Esophagus muscularis mucosa (tissue), 4 donors: ENCODE measurements at regions not wholly inside any gene's neighbourhood (a gene's known extent, or its start where the extent isn't known, plus 50 kb on each side); places are given as distances from the start of the nearest gene placed in this dataset.

Source experiments
- DNase-seq: peaks from one replicate; pipeline ENCODE4 v3.0.0-alpha.2; 2017; ENCODE audit errors: extremely low spot score
- H3K27ac ChIP-seq, 4 donors: fragments of 200-600 bp; sonication (generic); replicated peaks in 1 of 4; 1 replicate in 3 of 4; 2 replicates in 1 of 4; pipeline ENCODE4 v1.5.1; 2016 to 2019; ENCODE audit warnings: mild to moderate bottlenecking in 1 of 4
- H3K27me3 ChIP-seq, 4 donors: fragments of 200-600 bp; sonication (generic); one replicate each; pipeline versions ENCODE4 v1.5.1 to v1.6.0; 2016 to 2019
- H3K36me3 ChIP-seq, 4 donors: fragments of 200-600 bp; sonication (generic); one replicate each; pipeline ENCODE4 v1.5.1; 2016 to 2019
- H3K4me1 ChIP-seq, 4 donors: fragments of 200-600 bp; sonication (generic); one replicate each; pipeline ENCODE4 v1.5.1; 2016 to 2019
- H3K4me3 ChIP-seq, 4 donors: fragments of 200-600 bp; sonication (generic); 1 replicate in 2 of 4; 2 replicates in 2 of 4; pipeline ENCODE4 v1.5.1; 2016 to 2019; ENCODE audit warnings: mild to moderate bottlenecking in 4 of 4, moderate library complexity in 1 of 4
- H3K9me3 ChIP-seq, 4 donors: fragments of 200-600 bp; sonication (generic); 1 replicate in 3 of 4; 2 replicates in 1 of 4; pipeline ENCODE4 v1.5.1; 2016 to 2019
- CTCF ChIP-seq, 3 experiments: fragments of 200-600 bp in 2 of 3; fragments of 450-650 bp in 1 of 3; sonication (generic) in 2 of 3; IDR thresholded peaks; one replicate each; pipeline ENCODE4 v1.5.1; 2017 to 2019; ENCODE audit warnings: antibody characterized with exemption in 3 of 3, mild to moderate bottlenecking in 2 of 3, moderate library complexity in 1 of 3
- EP300 ChIP-seq: sonication (generic); formaldehyde crosslinking; IDR thresholded peaks from one replicate; pipeline ENCODE4 v1.6.1; 2017; ENCODE audit warnings: antibody characterized with exemption
- POLR2A ChIP-seq: fragments of 450-650 bp; IDR thresholded peaks from one replicate; pipeline ENCODE4 v1.6.1; 2017; ENCODE audit warnings: antibody characterized with exemption, moderate library complexity, mild to moderate bottlenecking, low read depth
- POLR2AphosphoS5 ChIP-seq, 2 donors: sonication (generic); formaldehyde crosslinking; IDR thresholded peaks; one replicate each; pipeline ENCODE4 v1.6.1; 2017; ENCODE audit warnings: antibody characterized with exemption in 2 of 2
- WGBS: methylation state at CpG from one replicate; pipeline ENCODE4 v1.1.5; 2018; 5-methylcytosine and 5-hydroxymethylcytosine counted together
- intact Hi-C: fragments of 100-400 bp; cut with DNase I; formaldehyde crosslinking; loops from one replicate; pipeline ENCODE4 v1.15.1; 2023

- Histone ChIP-seq H3K4me1 (no peaks in the 10 kb centered on the region), H3K27me3 (no peaks in the 10 kb centered on the region), H3K27ac (no peak overlapping the region), H3K9me3 (no peaks in the 10 kb centered on the region), H3K36me3 (no peaks in the 10 kb centered on the region), H3K4me3 (no peak overlapping the region)
- intact Hi-C loops, result no loop called here
- no peak for TF ChIP-seq POLR2AphosphoS5 (IDR thresholded peaks at IDR 0.05)
- TF ChIP-seq POLR2A, result no peak
- no peak for TF ChIP-seq CTCF (IDR thresholded peaks at IDR 0.05)
- no peak for TF ChIP-seq EP300
- WGBS, result 61% methylated on average over 4 of the region's 4 CpGs
- DNase-seq, result no peak
Observed at GRCh38 chr3:69607466-69608305, 131.6 kb upstream of the MITF start.

GRCh38 chr3:69605867-69606266 is 133.4 kb upstream of the MITF start:
- no peak for DNase-seq
- H3K36me3 ChIP-seq, result no peaks in the 10 kb centered on the region
- 77% methylated on average over 4 of the region's 4 CpGs for WGBS
- intact Hi-C loops, result no loop called here
- no peak overlapping the region for H3K4me3 ChIP-seq
- H3K4me1 ChIP-seq, result no peaks in the 10 kb centered on the region
- no peaks in the 10 kb centered on the region for H3K27me3 ChIP-seq
- H3K27ac ChIP-seq, result no peak overlapping the region
- TF ChIP-seq CTCF (IDR thresholded peaks at IDR 0.05) (no peak), POLR2A (no peak), POLR2AphosphoS5 (IDR thresholded peaks at IDR 0.05) (no peak), EP300 (no peak)
- no peaks in the 10 kb centered on the region for H3K9me3 ChIP-seq

DNA sequence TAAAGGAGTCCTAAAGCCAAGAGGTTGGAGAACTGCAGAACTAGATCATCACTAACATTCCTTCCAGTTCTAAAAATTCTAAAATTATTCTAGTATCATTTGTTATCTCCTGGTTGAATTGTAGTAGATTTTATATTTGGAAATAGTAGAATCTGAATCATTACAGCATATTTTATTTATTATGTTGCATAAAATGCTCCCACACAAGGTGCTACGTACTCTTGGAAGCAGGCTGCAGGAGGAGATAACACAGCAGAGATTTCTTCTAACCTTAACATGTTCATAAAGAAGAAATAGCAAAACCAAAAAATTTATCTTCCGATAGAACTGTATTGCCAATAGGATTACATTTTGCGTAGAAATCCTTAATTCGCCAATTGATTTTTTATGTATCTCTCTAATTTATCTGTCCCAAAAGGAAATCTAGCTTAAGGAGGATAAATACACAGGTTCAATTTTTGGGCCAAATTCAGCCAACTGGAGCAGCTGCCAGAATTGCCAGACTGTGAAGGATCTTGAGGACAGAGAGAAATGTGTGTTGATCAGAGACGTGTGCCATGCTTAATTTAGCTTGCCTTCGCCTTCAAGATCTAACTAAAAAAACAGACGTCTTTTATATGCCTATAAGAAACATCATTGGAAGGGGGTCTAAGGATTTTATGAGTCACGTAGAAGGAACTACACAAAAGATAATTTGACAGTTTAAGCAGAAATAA is 134.4 kb upstream of the MITF start:
- WGBS, result 88% methylated on average over 8 of the region's 8 CpGs
- Histone ChIP-seq H3K4me3 (no peak overlapping the region), H3K36me3 (no peaks in the 10 kb centered on the region), H3K27me3 (no peaks in the 10 kb centered on the region), H3K9me3 (peaks cover 0 to 6% (median 2%) of the 10 kb centered on the region in 4 donors), H3K27ac (no peak overlapping the region), H3K4me1 (no peaks in the 10 kb centered on the region)
- no peak for DNase-seq
- TF ChIP-seq POLR2AphosphoS5 (IDR thresholded peaks at IDR 0.05) (no peak), CTCF (IDR thresholded peaks at IDR 0.05) (no peak), POLR2A (no peak), EP300 (no peak)
- intact Hi-C loops, result no loop called here

DNA sequence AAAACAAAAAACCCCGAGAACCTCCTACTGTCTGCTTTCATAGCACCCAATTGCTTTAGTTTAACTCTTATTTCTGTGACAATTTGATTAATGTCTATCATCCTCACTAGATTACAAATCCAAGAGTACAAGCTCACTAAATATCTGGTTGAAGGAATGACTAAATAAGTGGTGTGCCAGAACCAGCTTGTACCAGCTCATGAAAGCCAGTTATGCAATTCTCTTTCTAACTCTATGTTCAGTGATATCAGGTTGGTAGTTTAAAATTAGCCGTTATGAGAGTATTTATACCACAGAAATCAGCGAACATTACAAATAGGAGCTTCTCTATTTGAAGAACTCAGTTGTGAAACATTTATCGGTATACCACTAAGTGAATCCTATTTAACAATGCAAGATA is 137.2 kb upstream of the MITF start:
- no peak for TF ChIP-seq POLR2AphosphoS5 (IDR thresholded peaks at IDR 0.05)
- TF ChIP-seq CTCF (IDR thresholded peaks at IDR 0.05), result no peak
- no peak for TF ChIP-seq POLR2A
- TF ChIP-seq EP300, result no peak
- H3K9me3 ChIP-seq, result peaks cover 0 to 6% (median 2%) of the 10 kb centered on the region in 4 donors
- H3K36me3 ChIP-seq, result no peaks in the 10 kb centered on the region
- intact Hi-C loops, result no loop called here
- no peaks in the 10 kb centered on the region for H3K4me1 ChIP-seq
- H3K27ac ChIP-seq, result no peak overlapping the region
- 97% methylated on average over 4 of the region's 4 CpGs for WGBS
- no peak overlapping the region for H3K4me3 ChIP-seq
- DNase-seq, result no peak
- no peaks in the 10 kb centered on the region for H3K27me3 ChIP-seq
